Mucosa of descending colon (tissue), 3 donors: ENCODE measurements at regions not wholly inside any gene's neighbourhood (a gene's known extent, or its start where the extent isn't known, plus 50 kb on each side); places are given as distances from the start of the nearest gene placed in this dataset.
"Not testable (repeated sequence)": the region's sequence is repeated elsewhere in the genome, so short reads cannot be mapped to it uniquely, and the experiment has no call there.

Experiments used
- ATAC-seq: fragments of 200-7000 bp; cut with Tn5 transposase; one replicate; pipeline ENCODE4 v1.9.1; 2020; ENCODE audit warnings: mild to moderate bottlenecking, moderate library complexity
- DNase-seq, 3 donors: peaks; one replicate each; pipeline ENCODE4 v3.0.0-alpha.2; 2020
- H3K36me3 ChIP-seq: fragments of 200-600 bp; one replicate; pipeline ENCODE4 v1.8.0; 2021; ENCODE audit warnings: low read depth, mild to moderate bottlenecking
- H3K4me1 ChIP-seq: fragments of 200-600 bp; one replicate; pipeline ENCODE4 v1.8.0; 2021; ENCODE audit warnings: low read depth, mild to moderate bottlenecking
- H3K4me3 ChIP-seq: fragments of 200-600 bp; one replicate; pipeline ENCODE4 v1.8.0; 2021; ENCODE audit warnings: mild to moderate bottlenecking
- H3K9me3 ChIP-seq: fragments of 200-600 bp; one replicate; pipeline ENCODE4 v1.8.0; 2021; ENCODE audit warnings: mild to moderate bottlenecking
- CTCF ChIP-seq: fragments of 200-600 bp; IDR thresholded peaks from one replicate; pipeline ENCODE4 v1.8.0; 2022; ENCODE audit warnings: antibody characterized with exemption, mild to moderate bottlenecking
- intact Hi-C, 2 donors: fragments of 100-400 bp; cut with DNase I in 1 of 2; cut with micrococcal nuclease in 1 of 2; formaldehyde crosslinking; loops; one replicate each; pipeline versions ENCODE4 v1.11.0 to v1.11.1; 2022; cut with DNase I, micrococcal nuclease
- donor health status: DM: no; HTN: no; CAD: no; lungs with moderate emphysema.
- donor health status: DM: no; HTN: no; CAD: no.
- donor health status: DM: no; HTN: yes; CAD: no.

GRCh38 chr4:79574741-79575451 is 166.9 kb upstream of the GK2 start:
- no peaks in the 10 kb centered on the region for H3K36me3 ChIP-seq
- no peak for ATAC-seq
- H3K9me3 ChIP-seq, result no peaks in the 10 kb centered on the region
- no peaks in the 10 kb centered on the region for H3K4me1 ChIP-seq
- H3K4me3 ChIP-seq, result no peak overlapping the region
- intact Hi-C loops, result loop anchor here in 1 of 2 donors (5.0 kb wide), 1 partner anchor 533 kb away; no protein-coding TSS in a partner anchor
- TF ChIP-seq CTCF, result no peak
- DNase-seq, result no peak

- ATAC-seq (no peak), DNase-seq (no peak)
- no peaks in the 10 kb centered on the region for H3K36me3 ChIP-seq
- intact Hi-C loops, result no loop called here
- no peak overlapping the region for H3K4me3 ChIP-seq
- no peak for TF ChIP-seq CTCF
- H3K4me1 ChIP-seq, result no peaks in the 10 kb centered on the region
- no peaks in the 10 kb centered on the region for H3K9me3 ChIP-seq
Observed at GRCh38 chr4:79563219-79563618, 155.2 kb upstream of the GK2 start.

GRCh38 chr4:79561751-79562150 is 153.7 kb upstream of the GK2 start:
- no peaks in the 10 kb centered on the region for H3K36me3 ChIP-seq
- DNase-seq (no peak), ATAC-seq (no peak)
- intact Hi-C loops, result no loop called here
- no peaks in the 10 kb centered on the region for H3K4me1 ChIP-seq
- H3K4me3 ChIP-seq, result no peak overlapping the region
- no peak for TF ChIP-seq CTCF
- H3K9me3 ChIP-seq, result no peaks in the 10 kb centered on the region

- intact Hi-C loops, DNase-seq, H3K4me3 ChIP-seq, H3K36me3 ChIP-seq, ATAC-seq, H3K4me1 ChIP-seq, H3K9me3 ChIP-seq: not testable (repeated sequence)
Observed at GRCh38 chr4:79559398-79559797, 151.4 kb upstream of the GK2 start.

- DNase-seq, result no peak
- intact Hi-C loops, result no loop called here
- ATAC-seq, result no peak
- no peak overlapping the region for H3K4me3 ChIP-seq
- no peaks in the 10 kb centered on the region for H3K9me3 ChIP-seq
- no peaks in the 10 kb centered on the region for H3K36me3 ChIP-seq
- no peak for TF ChIP-seq CTCF
- H3K4me1 ChIP-seq, result no peaks in the 10 kb centered on the region
Observed at GRCh38 chr4:79552311-79552710, 144.3 kb upstream of the GK2 start.

- Histone ChIP-seq H3K9me3 (no peaks in the 10 kb centered on the region), H3K36me3 (no peaks in the 10 kb centered on the region), H3K4me1 (no peaks in the 10 kb centered on the region), H3K4me3 (no peak overlapping the region)
- no peak for TF ChIP-seq CTCF
- intact Hi-C loops, result no loop called here
- DNase-seq (no peak), ATAC-seq (no peak)
Observed at GRCh38 chr4:79551555-79551954, 143.5 kb upstream of the GK2 start.
